Mammary epithelial cell (primary cell): ENCODE measurements at regions not wholly inside any gene's neighbourhood (a gene's known extent, or its start where the extent isn't known, plus 50 kb on each side); places are given as distances from the start of the nearest gene placed in this dataset.

Source experiments
- CTCF ChIP-seq, 2 donors: IDR thresholded peaks in 1 of 2; conservative IDR thresholded peaks in 1 of 2; 2 replicates each; pipeline ENCODE4 v1.5.1; 2011 to 2012; ENCODE audit warnings: inconsistent platforms in 2 of 2, low read length in 2 of 2, mild to moderate bottlenecking in 2 of 2, control low read depth in 1 of 2, low read depth in 1 of 2; ENCODE audit not compliant: insufficient read depth in 1 of 2; ENCODE audit errors: extremely low read depth in 1 of 2
- EZH2 ChIP-seq: IDR thresholded peaks from 2 replicates; pipeline ENCODE4 v1.6.1; 2012; ENCODE audit warnings: low read length, inconsistent platforms, borderline replicate concordance

- no peak for TF ChIP-seq CTCF (conservative IDR thresholded peaks at IDR 0.05 in 1 of 2, IDR thresholded peaks at IDR 0.05 in 1 of 2; ENCODE audit: extremely low read depth in 1 of 2, insufficient read depth in 1 of 2, low read depth in 1 of 2, low read length in 2 of 2)
- no peak for TF ChIP-seq EZH2
These were observed 89.6 kb upstream of the RAP2B start for GRCh38 chr3:153072382-153072781.
